B cell (primary cell): ENCODE measurements at regions not wholly inside any gene's neighbourhood (a gene's known extent, or its start where the extent isn't known, plus 50 kb on each side); places are given as distances from the start of the nearest gene placed in this dataset.

Source experiments
- ATAC-seq: fragments of 200-7000 bp; cut with Tn5 transposase; one replicate; pipeline ENCODE4 v1.10.0; 2021; ENCODE audit warnings: low read depth, mild to moderate bottlenecking, moderate number of reproducible peaks, moderate library complexity
- CTCF ChIA-PET: fragments of 350-600 bp; sonication (Branson Sonifier 250); formaldehyde crosslinking; loops from one replicate; lab custom pipeline; 2021; ENCODE audit warnings: antibody characterized with exemption, inconsistent platforms; lab: Charles Lee
- POLR2A ChIA-PET: fragments of 350-600 bp; sonication (Branson Sonifier 250); formaldehyde crosslinking; loops from one replicate; lab custom pipeline; 2021; ENCODE audit warnings: antibody characterized with exemption; lab: Charles Lee
- DNase-seq: peaks from one replicate; pipeline ENCODE4 v3.0.0; 2013
- H2AFZ ChIP-seq: 2 replicates; pipeline ENCODE4 v1.6.1; 2012; ENCODE audit warnings: mild to moderate bottlenecking, low read depth, low read length; ENCODE audit not compliant: insufficient read depth, poor library complexity, severe bottlenecking
- H3K27ac ChIP-seq, 2 donors: 1 replicate in 1 of 2; 2 replicates in 1 of 2; pipeline ENCODE4 v1.5.1; 2012 to 2013; ENCODE audit warnings: low read length in 2 of 2, mild to moderate bottlenecking in 2 of 2, moderate library complexity in 1 of 2
- H3K27me3 ChIP-seq, 4 experiments: fragments of 200-600 bp in 1 of 4; sonication (generic) in 1 of 4; replicated peaks in 1 of 4; 1 replicate in 2 of 4; 2 replicates in 2 of 4; pipeline versions ENCODE4 v1.6.1 to v1.7.0; 2013 to 2016; ENCODE audit warnings: low read length in 3 of 4, mild to moderate bottlenecking in 2 of 4, mixed read lengths in 1 of 4, moderate library complexity in 1 of 4; ENCODE audit not compliant: insufficient read depth in 4 of 4, control insufficient read depth in 3 of 4; ENCODE audit errors: control extremely low read depth in 1 of 4
- H3K36me3 ChIP-seq, 2 experiments: replicated peaks in 1 of 2; 1 replicate in 1 of 2; 2 replicates in 1 of 2; pipeline versions ENCODE4 v1.6.1 to v1.7.1; 2013; ENCODE audit warnings: low read length in 1 of 2; ENCODE audit not compliant: insufficient read depth in 2 of 2, control insufficient read depth in 1 of 2; ENCODE audit errors: control extremely low read depth in 1 of 2, extremely low read depth in 1 of 2
- H3K4me1 ChIP-seq, 2 donors: fragments of 200-600 bp in 1 of 2; sonication (generic) in 1 of 2; 1 replicate in 1 of 2; 2 replicates in 1 of 2; pipeline versions ENCODE4 v1.5.1 to v1.6.1; 2013 to 2017; ENCODE audit warnings: low read length in 2 of 2; ENCODE audit not compliant: control insufficient read depth in 2 of 2, insufficient read depth in 2 of 2
- H3K4me2 ChIP-seq: replicated peaks from 2 replicates; pipeline ENCODE3; 2012; ENCODE audit warnings: mild to moderate bottlenecking, low read depth, low read length; ENCODE audit not compliant: poor library complexity, severe bottlenecking
- H3K4me3 ChIP-seq, 5 experiments: fragments of 200-600 bp in 1 of 5; sonication (generic) in 1 of 5; 1 replicate in 3 of 5; 2 replicates in 2 of 5; pipeline versions ENCODE4 v1.5.1 to v1.7.0; 2011 to 2016; ENCODE audit warnings: low read length in 4 of 5, mild to moderate bottlenecking in 4 of 5, low read depth in 2 of 5, control low read depth in 1 of 5, moderate library complexity in 1 of 5; ENCODE audit not compliant: insufficient read depth in 1 of 5; ENCODE audit errors: control extremely low read depth in 1 of 5, extremely low read depth in 1 of 5
- H3K79me2 ChIP-seq: fragments of 200-600 bp; sonication (generic); one replicate; pipeline ENCODE4 v1.6.0; 2016; ENCODE audit warnings: low read length; ENCODE audit not compliant: control insufficient read depth, insufficient read depth
- H3K9ac ChIP-seq: fragments of 200-600 bp; sonication (generic); 2 replicates; pipeline ENCODE4 v1.6.1; 2017; ENCODE audit warnings: mild to moderate bottlenecking, low read length, moderate library complexity
- H3K9me3 ChIP-seq, 3 donors: one replicate each; pipeline versions ENCODE4 v1.6.1 to v1.7.1; 2013; ENCODE audit warnings: low read length in 2 of 3; ENCODE audit not compliant: control insufficient read depth in 2 of 3, insufficient read depth in 1 of 3; ENCODE audit errors: control extremely low read depth in 1 of 3
- H4K20me1 ChIP-seq: 2 replicates; pipeline ENCODE4 v1.6.0; 2012; ENCODE audit warnings: mild to moderate bottlenecking, low read length; ENCODE audit not compliant: insufficient read depth, control insufficient read depth, poor library complexity, severe bottlenecking
- H3K27ac Mint-ChIP-seq: one replicate; pipeline ENCODE4 v1.8.0; 2021; ENCODE audit warnings: mixed read lengths
- H3K27me3 Mint-ChIP-seq: one replicate; pipeline ENCODE4 v1.8.0; 2021; ENCODE audit warnings: mixed read lengths
- H3K4me1 Mint-ChIP-seq: one replicate; pipeline ENCODE4 v1.8.0; 2021; ENCODE audit warnings: mixed read lengths
- H3K4me3 Mint-ChIP-seq: one replicate; pipeline ENCODE4 v1.8.0; 2021; ENCODE audit warnings: mixed read lengths
- H3K9me3 Mint-ChIP-seq: one replicate; pipeline ENCODE4 v1.8.0; 2022; ENCODE audit warnings: mixed read lengths; ENCODE audit not compliant: insufficient read depth
- CTCF ChIP-seq: fragments of 200-600 bp; IDR thresholded peaks from one replicate; pipeline ENCODE4 v1.8.0; 2022; ENCODE audit warnings: antibody characterized with exemption, mild to moderate bottlenecking
- EZH2 ChIP-seq: IDR thresholded peaks from 2 replicates; pipeline ENCODE4 v1.6.1; 2012; ENCODE audit warnings: borderline replicate concordance, low read depth, mild to moderate bottlenecking, moderate library complexity, low read length; ENCODE audit not compliant: insufficient read depth, poor library complexity, severe bottlenecking
- WGBS: methylation state at CpG from one replicate; pipeline ENCODE4 v1.1.5; 2013; ENCODE audit warnings: missing lambda C conversion rate; ENCODE audit not compliant: insufficient coverage; 5-methylcytosine and 5-hydroxymethylcytosine counted together
- intact Hi-C: fragments of 100-400 bp; cut with micrococcal nuclease; formaldehyde crosslinking; loops from one replicate; pipeline ENCODE4 v1.10.0; 2022

DNA sequence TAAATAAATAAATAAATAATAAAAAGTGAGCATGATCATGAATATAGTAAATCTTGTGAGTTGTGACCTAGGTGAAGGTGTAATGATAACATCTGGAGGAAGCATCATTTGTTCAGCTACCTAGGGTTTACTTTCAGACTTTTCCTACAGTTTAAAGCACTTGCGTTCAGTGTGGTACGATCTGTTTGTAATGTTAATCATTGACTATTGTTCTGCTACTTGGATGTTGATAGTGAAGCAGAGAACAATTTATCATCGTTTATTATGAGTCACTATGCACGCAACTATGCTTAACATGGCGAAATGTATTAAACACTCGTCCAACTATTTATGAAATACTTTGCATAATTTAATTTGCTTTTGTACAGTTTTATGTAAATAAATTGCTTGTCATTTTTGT lies 426.2 kb downstream of the PCDH7 start:
- no peak overlapping the region for H3K4me2 ChIP-seq
- Mint-ChIP-seq H3K27me3 (no peaks in the 10 kb centered on the region), H3K27ac (no peak overlapping the region), H3K4me1 (no peaks in the 10 kb centered on the region), H3K4me3 (no peak overlapping the region), H3K9me3 (peaks cover 2% of the 10 kb centered on the region)
- peaks cover 0 to 3% (median 0%) of the 10 kb centered on the region in 3 donors for H3K9me3 ChIP-seq
- POLR2A ChIA-PET = no interaction called here
- no peak for TF ChIP-seq CTCF
- no peaks in the 10 kb centered on the region for H3K79me2 ChIP-seq
- ATAC-seq (no peak), DNase-seq (no peak)
- H3K9ac ChIP-seq = no peak overlapping the region
- no peak overlapping the region for H3K27ac ChIP-seq
- CTCF ChIA-PET = no interaction called here
- H2AFZ ChIP-seq = no peak overlapping the region
- intact Hi-C loops = no loop called here
- WGBS = 100% methylated on average over 1 of the region's 6 CpGs
- no peaks in the 10 kb centered on the region for H4K20me1 ChIP-seq
- H3K4me1 ChIP-seq = no peaks in the 10 kb centered on the region
- no peak overlapping the region for H3K4me3 ChIP-seq
- H3K36me3 ChIP-seq = no peaks in the 10 kb centered on the region
- H3K27me3 ChIP-seq = no peaks in the 10 kb centered on the region

GRCh38 chr4:31148990-31149389 lies 428.8 kb downstream of the PCDH7 start:
- H3K27me3 Mint-ChIP-seq = no peaks in the 10 kb centered on the region
- ChIA-PET POLR2A (no interaction called here), CTCF (no interaction called here)
- Histone ChIP-seq H2AFZ (no peak overlapping the region), H3K9me3 (peaks cover 0 to 1% (median 0%) of the 10 kb centered on the region in 3 donors), H3K9ac (no peak overlapping the region), H3K27me3 (no peaks in the 10 kb centered on the region), H3K79me2 (no peaks in the 10 kb centered on the region), H4K20me1 (no peaks in the 10 kb centered on the region), H3K4me2 (no peak overlapping the region), H3K27ac (no peak overlapping the region), H3K36me3 (no peaks in the 10 kb centered on the region), H3K4me3 (no peak overlapping the region), H3K4me1 (no peaks in the 10 kb centered on the region)
- H3K27ac Mint-ChIP-seq = no peak overlapping the region
- no peak overlapping the region for H3K4me3 Mint-ChIP-seq
- DNase-seq = no peak
- no peak for ATAC-seq
- no CpG with 5 or more reads among the region's 1 CpG for WGBS
- no peaks in the 10 kb centered on the region for H3K4me1 Mint-ChIP-seq
- H3K9me3 Mint-ChIP-seq = no peaks in the 10 kb centered on the region
- TF ChIP-seq EZH2 = no peak
- no peak for TF ChIP-seq CTCF
- intact Hi-C loops = no loop called here
